Esophagus squamous epithelium (tissue), 5 donors: ENCODE measurements at regions not wholly inside any gene's neighbourhood (a gene's known extent, or its start where the extent isn't known, plus 50 kb on each side); places are given as distances from the start of the nearest gene placed in this dataset.

Experiments
- DNase-seq: peaks from one replicate; lab custom pipeline; 2025; lab: John Stamatoyannopoulos, UW
- H3K27ac ChIP-seq, 4 donors: fragments of 200-600 bp; sonication (generic); one replicate each; pipeline ENCODE4 v1.5.1; 2016 to 2019; ENCODE audit warnings: mild to moderate bottlenecking in 1 of 4
- H3K27me3 ChIP-seq, 4 donors: fragments of 200-600 bp; sonication (generic); 1 replicate in 3 of 4; 2 replicates in 1 of 4; pipeline versions ENCODE4 v1.5.1 to v1.6.0; 2017 to 2021; ENCODE audit warnings: antibody characterized with exemption in 1 of 4
- H3K36me3 ChIP-seq, 3 donors: fragments of 200-600 bp; sonication (generic); one replicate each; pipeline ENCODE4 v1.5.1; 2016 to 2019
- H3K4me1 ChIP-seq, 3 donors: fragments of 200-600 bp; sonication (generic); one replicate each; pipeline ENCODE4 v1.5.1; 2017 to 2019
- H3K4me3 ChIP-seq, 4 donors: fragments of 200-600 bp; sonication (generic); 1 replicate in 3 of 4; 2 replicates in 1 of 4; pipeline ENCODE4 v1.5.1; 2016 to 2019; ENCODE audit warnings: mild to moderate bottlenecking in 2 of 4, moderate library complexity in 1 of 4
- H3K9me3 ChIP-seq, 3 donors: fragments of 200-600 bp; sonication (generic); one replicate each; pipeline ENCODE4 v1.5.1; 2016 to 2019
- CTCF ChIP-seq, 6 experiments: fragments of 450-650 bp in 4 of 6; fragments of 200-600 bp in 2 of 6; sonication (generic) in 2 of 6; IDR thresholded peaks; one replicate each; pipeline ENCODE4 v1.5.1; 2016 to 2019; ENCODE audit warnings: antibody characterized with exemption in 6 of 6, mild to moderate bottlenecking in 4 of 6, moderate library complexity in 4 of 6
- POLR2A ChIP-seq, 4 donors: fragments of 450-650 bp; IDR thresholded peaks; one replicate each; pipeline ENCODE4 v1.6.1; 2017; ENCODE audit warnings: antibody characterized with exemption in 4 of 4, mild to moderate bottlenecking in 4 of 4, moderate library complexity in 3 of 4
- WGBS, 2 donors: methylation state at CpG; one replicate each; pipeline ENCODE4 v1.1.5; 2018; 5-methylcytosine and 5-hydroxymethylcytosine counted together
- intact Hi-C: fragments of 100-400 bp; cut with DNase I; formaldehyde crosslinking; loops from one replicate; pipeline ENCODE4 v1.15.0; 2022
- donor health status: DM: yes; HTN: yes; CAD: no.

GRCh38 chr18:77763530-77764145, 514.0 kb downstream of the GALR1 start:
- DNase-seq: no peak
- no peaks in the 10 kb centered on the region for H3K36me3 ChIP-seq
- TF ChIP-seq POLR2A (IDR thresholded peaks at IDR 0.05): no peak
- no peak for TF ChIP-seq CTCF (IDR thresholded peaks at IDR 0.05)

GRCh38 chr18:77765468-77765867, 515.8 kb downstream of the GALR1 start:
- DNase-seq: no peak

More at GRCh38 chr18:77763530-77764145, 514.0 kb downstream of the GALR1 start:
- no peak overlapping the region for H3K4me3 ChIP-seq
- no peak overlapping the region for H3K27ac ChIP-seq
- intact Hi-C loops: no loop called here
- 32 to 36% methylated on average over 7 to 9 of the region's 9 CpGs for WGBS, 2 donors
- H3K4me1 ChIP-seq: no peaks in the 10 kb centered on the region
- no peaks in the 10 kb centered on the region for H3K9me3 ChIP-seq
- peaks cover 0 to 8% (median 0%) of the 10 kb centered on the region in 4 donors for H3K27me3 ChIP-seq

GRCh38 chr18:77766421-77766820, 516.8 kb downstream of the GALR1 start:
- 67 to 78% methylated on average over 8 to 9 of the region's 9 CpGs for WGBS, 2 donors
- intact Hi-C loops: no loop called here
- H3K9me3 ChIP-seq: no peaks in the 10 kb centered on the region
- no peak for TF ChIP-seq POLR2A (IDR thresholded peaks at IDR 0.05)
- TF ChIP-seq CTCF (IDR thresholded peaks at IDR 0.05): no peak
- H3K4me3 ChIP-seq: no peak overlapping the region
- H3K27me3 ChIP-seq: peaks cover 0 to 8% (median 0%) of the 10 kb centered on the region in 4 donors
- H3K36me3 ChIP-seq: no peaks in the 10 kb centered on the region
- H3K4me1 ChIP-seq: no peaks in the 10 kb centered on the region
- DNase-seq: no peak
- no peak overlapping the region for H3K27ac ChIP-seq

More at GRCh38 chr18:77765468-77765867, 515.8 kb downstream of the GALR1 start:
- TF ChIP-seq CTCF (IDR thresholded peaks at IDR 0.05) (peak in 4 of 6 experiments; percentile 17 to 30 (median 25)), POLR2A (IDR thresholded peaks at IDR 0.05) (no peak)
- Histone ChIP-seq H3K27me3 (peaks cover 0 to 8% (median 0%) of the 10 kb centered on the region in 4 donors), H3K27ac (no peak overlapping the region), H3K4me3 (no peak overlapping the region), H3K9me3 (no peaks in the 10 kb centered on the region), H3K36me3 (no peaks in the 10 kb centered on the region), H3K4me1 (no peaks in the 10 kb centered on the region)
- intact Hi-C loops: no loop called here
- WGBS, 2 donors: 7 to 14% methylated on average over 8 to 9 of the region's 9 CpGs

- H3K4me3 ChIP-seq: no peak overlapping the region
- intact Hi-C loops: no loop called here
- 72 to 76% methylated on average over 5 of the region's 5 CpGs for WGBS, 2 donors
- TF ChIP-seq CTCF (IDR thresholded peaks at IDR 0.05) (no peak), POLR2A (IDR thresholded peaks at IDR 0.05) (no peak)
- no peaks in the 10 kb centered on the region for H3K27me3 ChIP-seq
- H3K36me3 ChIP-seq: no peaks in the 10 kb centered on the region
- no peaks in the 10 kb centered on the region for H3K9me3 ChIP-seq
- no peak for DNase-seq
- H3K27ac ChIP-seq: no peak overlapping the region
- H3K4me1 ChIP-seq: no peaks in the 10 kb centered on the region
These were observed 522.5 kb downstream of the GALR1 start for GRCh38 chr18:77772177-77772576.

GRCh38 chr18:77776104-77776503, 526.5 kb downstream of the GALR1 start:
- no peaks in the 10 kb centered on the region for H3K4me1 ChIP-seq
- H3K36me3 ChIP-seq: no peaks in the 10 kb centered on the region
- intact Hi-C loops: no loop called here
- H3K9me3 ChIP-seq: no peaks in the 10 kb centered on the region
- no peak for DNase-seq
- H3K27ac ChIP-seq: no peak overlapping the region
- no peak overlapping the region for H3K4me3 ChIP-seq
- no peak for TF ChIP-seq POLR2A (IDR thresholded peaks at IDR 0.05)
- TF ChIP-seq CTCF (IDR thresholded peaks at IDR 0.05): no peak
- H3K27me3 ChIP-seq: no peaks in the 10 kb centered on the region
- WGBS, 2 donors: 85 to 91% methylated on average over 11 to 12 of the region's 12 CpGs
